HG03108 (cell line): ENCODE measurements at regions not wholly inside any gene's neighbourhood (a gene's known extent, or its start where the extent isn't known, plus 50 kb on each side); places are given as distances from the start of the nearest gene placed in this dataset.
"Not testable (repeated sequence)": the region's sequence is repeated elsewhere in the genome, so short reads cannot be mapped to it uniquely, and the experiment has no call there.

ENCODE experiments used
- ATAC-seq: cut with Tn5 transposase; IDR thresholded peaks from one replicate; pipeline ENCODE4 v1.9.1; 2021; ENCODE audit warnings: moderate library complexity; ENCODE audit not compliant: unreplicated experiment

DNA sequence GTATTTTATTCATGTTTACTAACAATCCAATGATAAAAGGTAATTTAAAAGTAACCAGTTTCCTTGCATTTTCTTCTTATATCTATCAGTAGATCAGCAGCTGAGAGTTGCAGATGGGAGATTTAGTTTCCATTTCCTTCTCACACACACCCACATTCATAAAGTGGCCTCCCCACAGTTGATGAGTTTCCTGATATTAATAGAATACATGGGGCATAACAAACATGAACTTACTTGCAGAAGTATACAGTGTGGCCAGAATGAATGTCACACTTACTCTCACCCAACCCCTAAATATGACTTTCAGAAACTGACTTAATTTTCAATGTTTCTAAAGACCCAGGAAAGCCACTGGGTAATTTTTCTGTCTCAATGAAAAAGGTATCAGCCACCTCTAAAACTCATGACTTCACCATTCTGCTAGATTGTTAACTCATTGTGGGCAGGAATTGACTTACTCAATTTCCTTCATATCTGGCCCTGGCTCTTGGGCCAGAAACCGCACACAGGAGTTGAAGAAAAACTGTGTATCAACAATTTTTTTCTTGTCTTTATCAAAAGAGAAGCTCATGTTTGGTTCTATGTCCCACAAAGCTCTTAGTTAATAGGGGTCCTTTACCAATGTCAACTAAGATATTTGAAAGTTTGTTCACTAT is 63.5 kb upstream of the OSMR start:
- peak; percentile 54 for ATAC-seq

DNA sequence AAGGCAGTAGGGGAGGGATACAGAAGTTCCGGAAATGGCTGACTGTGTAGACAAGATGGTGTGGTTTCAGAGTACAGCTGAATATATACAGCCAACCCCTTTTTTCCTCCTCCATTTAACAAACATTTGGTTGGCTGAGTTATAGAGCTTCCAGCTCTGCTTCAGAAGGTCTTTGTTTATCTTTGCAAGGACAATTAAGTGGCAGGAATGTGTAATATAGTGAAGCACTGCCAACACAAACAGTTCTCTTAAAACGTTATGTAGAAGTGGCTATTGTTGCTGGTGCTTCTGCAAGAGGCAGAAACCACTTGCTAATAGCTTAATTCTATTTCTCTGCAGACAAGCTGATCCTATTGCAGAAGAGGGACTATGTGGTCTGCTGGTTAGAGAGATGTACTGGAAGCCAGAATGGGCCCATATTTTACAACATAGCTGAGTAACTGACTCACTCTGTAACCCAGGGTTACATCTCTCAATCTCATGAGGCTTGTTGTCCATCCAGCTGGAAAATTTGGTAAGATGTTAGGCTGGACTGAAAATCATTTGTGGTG is 62.7 kb upstream of the OSMR start:
- no peak for ATAC-seq

DNA sequence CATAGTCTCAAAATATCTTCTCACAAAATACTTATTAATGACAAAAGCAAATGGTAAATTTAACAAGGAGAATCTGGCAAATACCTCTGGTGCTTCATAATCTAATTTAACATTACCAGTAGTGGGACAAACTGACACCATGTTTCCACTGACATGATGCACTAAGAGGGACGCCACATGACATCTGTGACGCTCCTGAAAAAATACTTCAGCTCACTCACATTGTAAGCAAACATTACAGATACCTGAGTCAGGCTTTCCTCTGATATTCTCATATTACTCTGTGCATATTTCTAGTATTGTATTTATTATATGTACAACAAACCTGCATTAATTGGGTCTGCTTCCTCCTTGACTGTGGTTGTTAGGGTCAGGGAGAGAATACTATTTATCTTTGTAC is 56.7 kb upstream of the OSMR start:
- ATAC-seq = no peak

DNA sequence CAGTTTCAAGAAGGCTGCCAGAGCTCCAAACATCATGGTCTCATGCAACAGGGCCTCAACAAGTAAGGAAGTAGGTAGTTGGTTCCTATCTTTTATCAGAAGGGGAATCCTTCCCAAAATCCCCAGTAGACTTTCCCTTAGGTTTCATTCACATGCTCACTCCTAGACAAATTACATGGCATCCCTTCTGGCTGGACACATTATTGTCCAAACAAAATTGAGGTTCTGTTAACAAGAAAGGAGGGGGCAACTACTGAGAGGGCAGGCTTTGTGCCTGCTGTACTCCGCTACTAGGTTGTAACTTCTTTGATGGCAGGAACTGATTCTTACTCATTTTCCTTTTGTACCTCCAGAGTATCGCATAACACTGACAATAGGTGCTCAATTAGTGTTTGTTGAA is 56.0 kb upstream of the OSMR start:
- no peak for ATAC-seq

DNA sequence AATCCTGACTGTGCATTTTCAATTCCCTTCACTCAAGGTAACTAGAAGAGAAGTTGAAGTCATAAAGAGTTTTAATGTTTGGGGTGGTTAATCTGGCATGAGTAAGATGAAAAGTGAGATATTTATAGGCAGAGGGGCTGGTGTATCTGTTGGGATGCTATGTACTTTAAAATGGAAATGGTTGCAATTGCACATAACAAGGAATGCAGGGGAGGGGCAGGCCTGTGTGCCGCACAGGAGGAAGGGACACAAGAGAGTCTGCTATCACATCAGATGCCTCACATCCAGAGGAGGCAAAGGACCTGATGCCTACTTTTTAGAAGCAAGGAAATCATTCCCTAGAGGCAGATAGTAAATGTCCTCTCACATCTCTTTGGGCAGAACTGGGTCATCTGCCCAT is 55.5 kb upstream of the OSMR start:
- ATAC-seq = no peak

DNA sequence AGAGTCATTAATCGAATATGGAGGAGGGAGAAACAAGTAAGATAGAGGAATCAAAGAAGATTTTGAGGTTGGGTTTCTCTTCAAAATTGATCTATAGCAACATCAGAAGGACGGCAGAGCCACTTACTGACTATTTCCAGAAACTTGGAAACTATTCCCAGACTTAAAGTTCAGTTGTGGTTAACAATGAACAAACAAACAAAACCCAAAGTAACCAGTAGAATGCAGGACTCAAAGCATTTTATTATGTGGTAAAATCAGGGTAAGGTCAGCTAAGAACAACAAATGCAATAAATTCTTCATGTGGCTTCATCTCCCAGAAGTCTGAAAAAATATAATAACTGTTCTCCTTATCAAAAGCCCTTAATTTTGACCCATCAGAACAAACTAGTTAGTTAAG is 54.9 kb upstream of the OSMR start:
- no peak for ATAC-seq

DNA sequence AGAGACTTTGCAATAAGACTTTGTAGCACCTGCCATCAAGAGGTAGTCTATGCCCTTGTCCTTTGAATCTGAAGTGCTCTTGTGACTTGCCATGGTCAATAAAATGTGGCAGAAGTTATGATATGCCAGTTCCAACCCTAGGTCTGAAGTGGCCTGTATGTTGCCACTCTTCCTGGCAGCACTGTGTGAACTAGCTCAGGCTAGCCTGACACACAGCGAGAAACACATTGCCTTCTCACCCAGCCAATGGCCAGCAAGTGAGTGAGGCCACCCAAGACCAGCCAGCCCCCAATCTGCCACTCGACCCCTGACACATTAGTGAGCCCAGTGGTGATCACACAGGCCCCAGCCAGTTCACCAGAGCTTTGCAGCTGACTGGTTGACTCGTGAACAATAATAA is 52.7 kb upstream of the OSMR start:
- no peak for ATAC-seq

DNA sequence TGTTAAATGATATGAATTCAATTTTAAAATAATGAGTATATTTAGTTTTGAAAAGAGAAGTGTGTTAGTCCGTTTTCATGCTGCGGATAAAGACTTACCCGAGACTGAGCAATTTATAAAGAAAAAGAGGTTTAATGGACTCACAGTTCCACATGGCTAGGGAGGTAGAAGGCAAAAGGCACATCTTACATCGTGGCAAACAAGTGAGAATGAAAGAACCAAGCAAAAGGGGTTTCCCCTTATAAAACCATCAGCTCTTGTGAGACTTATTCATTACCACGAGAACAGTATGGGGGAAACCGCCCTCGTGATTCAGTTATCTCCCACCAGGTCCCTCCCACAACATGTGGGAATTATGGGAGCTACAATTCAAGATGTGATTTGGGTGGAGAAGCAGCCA is 51.8 kb upstream of the OSMR start:
- ATAC-seq = not testable (repeated sequence)

DNA sequence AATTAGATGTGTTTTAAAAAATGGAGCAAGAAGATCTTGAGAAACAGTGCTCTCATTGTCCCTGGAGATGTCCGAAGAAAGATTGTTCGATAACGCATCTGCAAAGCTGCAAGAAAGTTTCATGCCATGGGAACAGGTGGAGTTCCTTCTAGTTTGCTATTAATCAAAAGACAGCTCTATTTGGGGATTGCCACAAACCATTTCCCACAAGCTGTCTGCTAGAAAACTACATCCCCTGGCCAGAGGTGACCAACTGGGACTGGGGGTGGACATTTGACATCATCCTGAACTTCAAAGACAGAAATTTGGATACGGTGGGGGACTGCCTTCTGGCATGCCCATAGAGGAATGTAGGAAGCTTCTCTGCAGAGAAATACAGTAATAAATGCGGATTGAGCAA is 50.8 kb upstream of the OSMR start:
- no peak for ATAC-seq

DNA sequence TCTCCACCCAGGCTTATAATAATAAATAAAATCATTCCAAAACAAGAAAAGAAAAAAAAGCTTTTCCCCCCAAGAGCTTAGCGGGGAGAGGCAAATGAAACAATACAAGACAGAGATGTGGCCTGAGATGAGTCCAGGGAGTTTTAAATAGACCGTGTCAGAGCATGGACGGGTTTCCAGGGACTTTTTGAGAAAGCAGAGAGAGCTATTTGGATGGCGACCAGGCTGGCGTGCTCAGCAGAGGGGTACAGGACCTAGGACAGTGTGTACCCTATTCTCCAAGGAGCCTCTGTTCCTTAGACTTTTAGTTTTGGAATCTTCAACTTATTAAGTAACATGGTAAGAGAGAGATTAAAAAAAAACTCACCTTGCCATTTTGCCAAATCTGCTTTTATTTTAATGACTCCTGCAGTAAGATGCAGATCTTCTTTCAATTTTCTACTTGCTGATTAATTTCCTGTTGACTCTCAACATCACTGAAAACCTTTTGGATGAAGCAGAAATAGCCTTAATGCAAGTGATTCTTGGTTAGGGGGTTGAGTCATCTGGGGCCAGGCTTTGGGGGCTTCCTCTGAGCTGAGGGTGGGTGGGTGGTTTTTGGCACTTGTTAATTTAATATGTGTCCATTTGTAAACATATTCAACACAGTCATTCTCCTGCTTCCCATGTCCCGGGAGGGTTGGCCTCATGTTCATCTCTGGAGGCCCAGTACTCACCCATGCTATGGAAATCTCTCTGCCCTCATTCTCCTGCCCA is 49.6 kb upstream of the OSMR start:
- ATAC-seq = no peak
